ENCODE measurements at regions not wholly inside any gene's neighbourhood (a gene's known extent, or its start where the extent isn't known, plus 50 kb on each side); places are given as distances from the start of the nearest gene placed in this dataset.
A peak's percentile ranks its signal among the peaks of the same experiment; 100 is the strongest.

DNA sequence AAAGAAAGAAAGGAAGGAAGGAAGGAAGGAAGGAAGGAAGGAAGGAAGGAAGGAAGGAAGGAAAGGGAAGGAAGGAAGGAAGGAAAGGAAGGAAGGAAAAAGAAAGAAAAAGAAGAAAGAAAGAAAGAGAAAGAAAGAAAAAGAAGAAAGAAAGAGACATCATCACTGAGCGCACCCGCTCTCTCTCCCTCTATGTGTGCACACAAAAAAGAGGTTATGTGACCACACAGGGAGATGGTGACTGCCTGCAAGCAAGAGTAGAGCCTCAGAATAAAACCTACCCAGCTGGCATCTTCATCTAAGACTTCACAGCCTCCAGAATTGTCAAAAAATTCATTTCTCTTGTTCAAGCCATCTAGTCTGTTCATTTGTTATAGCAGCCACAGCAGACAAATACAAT lies 1307.4 kb upstream of the ACVR2A start:
- no peak for DNase-seq

DNA sequence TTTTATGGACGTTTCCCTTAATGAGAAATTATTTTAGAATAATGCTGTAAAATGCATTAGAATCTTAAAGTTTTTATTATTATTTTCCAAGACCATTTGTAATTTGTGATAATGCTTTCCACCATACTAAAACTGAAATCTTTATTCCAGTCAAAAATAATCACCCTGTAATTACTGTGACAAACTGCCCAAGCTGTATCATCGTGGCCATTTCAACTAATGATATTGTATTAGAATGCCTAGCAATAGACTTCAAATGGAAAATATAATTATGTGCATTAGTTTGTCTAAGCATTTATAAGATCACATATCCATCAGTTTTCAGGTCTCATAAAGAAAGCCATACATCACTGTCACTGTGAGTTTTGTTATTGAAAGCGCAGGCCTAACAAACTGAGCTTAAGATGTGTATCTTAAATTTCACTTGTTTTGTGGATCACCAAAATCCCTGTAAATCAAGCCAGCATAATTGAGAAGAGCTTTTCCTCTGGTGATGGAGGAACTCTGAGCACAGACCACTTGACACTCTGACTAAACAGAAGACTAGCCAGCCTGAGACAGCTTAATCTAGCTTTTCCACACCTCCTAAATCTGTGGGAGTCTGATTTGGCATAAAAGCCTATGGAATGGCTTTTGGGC lies 1312.2 kb upstream of the ACVR2A start:
- peak; percentile 2 for DNase-seq

- DNase-seq: no peak
These were observed 1312.8 kb upstream of the ACVR2A start for GRCh38 chr2:146532009-146532408.

- DNase-seq: no peak
These were observed 1313.9 kb upstream of the ACVR2A start for GRCh38 chr2:146530886-146531285.

DNA sequence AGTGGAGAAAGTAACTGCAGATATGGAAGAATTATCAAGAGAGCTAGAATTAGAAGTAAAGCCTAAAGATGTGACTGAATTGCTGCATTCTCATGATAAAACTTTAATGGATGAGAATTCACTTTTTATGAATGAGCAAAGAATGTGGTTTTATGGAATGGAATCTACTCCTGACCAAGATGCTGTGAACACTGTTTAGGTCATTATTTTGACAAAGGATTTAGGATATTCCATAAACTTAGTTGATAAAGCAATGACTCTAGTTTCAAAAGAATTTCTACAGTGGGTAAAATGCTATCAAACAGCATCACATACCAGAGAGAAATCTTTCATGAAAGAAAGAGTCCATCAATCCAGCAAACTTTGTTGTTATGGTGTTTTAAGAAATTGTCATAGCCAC lies 1317.7 kb upstream of the ACVR2A start:
- DNase-seq: no peak

- peak; percentile 0 for DNase-seq
These were observed 1321.6 kb upstream of the ACVR2A start for GRCh38 chr2:146523196-146523595.

GRCh38 chr2:146506851-146507250 lies 1338.0 kb upstream of the ACVR2A start:
- DNase-seq: peak; percentile 1

GRCh38 chr2:146503366-146503765 lies 1341.5 kb upstream of the ACVR2A start:
- DNase-seq: no peak

GRCh38 chr2:146496248-146496647 lies 1348.6 kb upstream of the ACVR2A start:
- DNase-seq: no peak

DNA sequence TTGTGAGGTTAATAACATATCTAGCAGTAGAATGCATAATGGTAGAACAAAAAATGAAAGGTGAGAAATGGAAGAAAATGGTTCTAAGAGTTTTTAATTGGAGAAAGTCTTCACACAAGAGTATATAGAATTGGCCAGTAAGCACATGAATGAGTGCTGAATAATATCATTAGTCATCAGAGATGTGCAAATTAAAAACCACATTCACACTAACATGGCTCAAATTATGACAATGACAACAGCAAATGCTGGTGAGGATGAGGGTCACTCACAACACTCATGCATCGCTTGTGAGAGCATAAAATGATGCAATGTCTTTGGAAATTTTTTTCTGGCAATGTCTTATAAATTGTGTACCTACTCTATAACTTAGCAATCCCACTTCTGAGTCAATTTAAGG lies 1355.4 kb upstream of the ACVR2A start:
- DNase-seq: no peak

DNA sequence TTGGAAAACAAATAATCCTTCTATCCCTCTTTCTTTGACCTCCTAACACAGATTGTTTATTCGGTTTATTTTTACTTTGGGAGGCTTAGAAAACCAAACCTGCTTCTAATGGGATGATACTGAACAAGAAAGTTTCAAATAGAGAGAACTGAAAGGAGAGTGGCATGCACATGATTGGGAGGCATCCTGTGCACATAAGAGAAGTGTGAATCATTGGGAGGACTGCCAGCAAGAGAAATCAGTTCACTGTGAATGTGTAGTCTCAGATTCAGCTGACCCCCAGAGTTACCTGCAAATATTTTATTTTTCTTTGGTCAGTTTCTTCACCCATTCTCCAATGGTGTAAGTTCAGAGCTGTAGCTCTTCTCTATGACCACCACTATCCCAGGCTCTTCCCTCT lies 1363.2 kb upstream of the ACVR2A start:
- no peak for DNase-seq

GRCh38 chr2:146477383-146477782 lies 1367.4 kb upstream of the ACVR2A start:
- no peak for DNase-seq

GRCh38 chr2:146468578-146468977 lies 1376.3 kb upstream of the ACVR2A start:
- DNase-seq: no peak

DNA sequence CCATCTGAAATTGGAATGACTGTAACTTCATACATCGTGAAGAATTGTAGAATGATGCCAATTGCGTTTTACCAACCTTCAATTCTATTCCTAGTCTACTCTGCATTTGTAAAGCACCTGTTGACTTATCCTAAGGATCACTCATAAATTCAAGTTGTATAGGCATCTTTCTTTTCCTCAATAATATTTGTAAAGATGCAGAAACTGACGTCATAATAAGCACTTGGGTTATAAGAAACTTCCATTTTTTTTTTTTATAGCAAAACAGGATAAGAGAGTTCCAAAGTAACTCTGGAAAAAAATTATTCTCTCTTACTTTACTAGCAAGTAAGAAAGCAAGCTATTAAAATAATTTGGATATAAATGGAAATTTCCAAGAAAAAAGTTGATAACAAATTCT lies 1377.4 kb upstream of the ACVR2A start:
- no peak for DNase-seq

DNA sequence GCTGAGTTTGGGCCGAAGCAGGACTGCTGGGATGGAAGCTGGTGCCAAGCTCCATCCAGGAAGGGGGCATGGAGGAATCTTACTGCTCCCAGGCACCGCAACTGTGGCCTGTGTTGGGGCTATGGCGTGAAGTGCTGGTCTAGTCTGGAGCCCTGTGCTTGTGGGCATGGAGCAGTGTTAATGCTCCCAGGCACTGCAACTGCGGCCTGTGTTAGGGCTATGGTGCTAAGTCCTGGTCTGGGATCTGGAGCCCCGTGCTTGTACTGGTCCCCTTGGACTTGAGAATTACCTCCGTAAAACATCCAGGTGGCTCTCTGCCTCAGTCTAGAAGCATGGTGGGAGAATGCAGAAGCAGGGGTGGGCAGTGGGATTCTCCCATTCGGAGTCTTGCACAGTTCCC lies 1379.4 kb upstream of the ACVR2A start:
- DNase-seq: no peak

DNA sequence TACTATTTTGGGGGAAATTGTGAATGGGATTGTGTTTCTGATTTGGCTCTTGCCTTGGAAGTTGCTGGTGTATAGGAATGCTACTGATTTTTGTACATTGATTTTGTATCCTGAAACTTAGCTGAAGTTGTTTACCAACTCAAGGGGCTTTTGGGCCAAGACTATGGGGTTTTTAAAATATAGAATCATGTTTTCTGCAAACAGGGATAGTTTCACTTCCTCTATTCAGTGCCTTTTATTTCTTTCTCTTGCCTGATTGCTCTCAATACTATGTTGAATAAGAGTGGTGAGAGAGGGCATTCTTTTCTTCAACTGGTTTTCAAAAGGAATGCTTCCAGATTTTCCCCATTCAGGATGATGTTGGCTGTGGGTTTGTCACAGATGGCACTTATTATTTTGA lies 1383.8 kb upstream of the ACVR2A start:
- DNase-seq: no peak

- no peak for DNase-seq
These were observed 1386.2 kb upstream of the ACVR2A start for GRCh38 chr2:146458585-146458984.

DNA sequence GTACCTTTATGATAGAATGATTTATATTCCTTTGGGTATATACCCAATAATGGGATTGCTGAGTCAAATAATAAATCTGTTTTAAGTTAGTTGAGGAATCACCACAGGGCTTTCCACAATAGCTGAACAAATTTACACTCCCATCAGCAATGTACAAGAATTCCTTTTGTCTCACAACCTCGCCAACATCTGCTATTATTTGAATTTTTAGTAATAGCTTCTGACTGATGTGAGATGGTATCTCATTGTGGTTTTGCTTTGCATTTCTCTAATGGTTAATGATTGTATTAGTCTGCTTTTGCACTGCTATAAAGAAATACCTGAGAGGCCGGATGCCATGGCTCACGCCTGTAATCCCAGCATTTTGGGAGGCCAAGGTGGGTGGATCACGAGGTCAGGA lies 1387.6 kb upstream of the ACVR2A start:
- no peak for DNase-seq

DNA sequence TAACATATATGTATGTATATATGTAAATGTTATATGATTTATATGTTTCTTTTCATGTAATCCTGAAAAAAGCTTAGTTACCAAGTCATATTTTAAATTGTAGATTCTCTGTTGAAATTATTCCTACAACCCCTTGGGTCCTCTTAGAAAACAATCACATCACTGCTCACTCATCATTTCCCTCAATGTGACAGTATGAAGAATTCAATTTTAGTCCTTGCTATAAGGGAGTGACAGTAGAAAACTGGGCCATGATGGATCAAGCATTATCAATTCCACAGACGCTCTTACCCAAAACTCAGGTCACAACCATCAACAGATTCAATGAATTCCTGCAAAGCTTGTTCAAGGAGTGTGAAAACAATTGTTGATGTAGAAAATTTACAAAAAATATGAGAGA lies 1389.5 kb upstream of the ACVR2A start:
- DNase-seq: no peak

GRCh38 chr2:146451972-146452371 lies 1392.9 kb upstream of the ACVR2A start:
- DNase-seq: no peak

- no peak for DNase-seq
These were observed 1394.7 kb upstream of the ACVR2A start for GRCh38 chr2:146450131-146450530.

DNA sequence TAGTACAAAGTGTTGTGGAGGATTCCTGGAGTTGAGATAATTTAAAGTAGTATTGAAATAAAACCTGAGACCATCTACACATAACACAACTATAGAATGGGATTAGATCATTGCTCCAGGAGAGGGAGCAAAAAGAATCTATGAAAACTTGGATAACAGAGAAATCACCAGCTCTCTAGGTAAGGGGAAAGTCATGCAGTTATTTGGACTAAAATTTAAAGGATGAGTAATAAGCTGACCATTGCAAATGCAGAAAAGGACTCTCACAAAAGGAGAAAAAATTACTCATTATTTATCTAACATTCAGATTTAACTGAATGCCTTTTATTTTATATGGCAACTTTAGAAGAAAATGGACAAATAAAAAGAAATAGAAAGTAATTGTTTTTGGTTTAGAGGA lies 1399.8 kb upstream of the ACVR2A start:
- no peak for DNase-seq

DNA sequence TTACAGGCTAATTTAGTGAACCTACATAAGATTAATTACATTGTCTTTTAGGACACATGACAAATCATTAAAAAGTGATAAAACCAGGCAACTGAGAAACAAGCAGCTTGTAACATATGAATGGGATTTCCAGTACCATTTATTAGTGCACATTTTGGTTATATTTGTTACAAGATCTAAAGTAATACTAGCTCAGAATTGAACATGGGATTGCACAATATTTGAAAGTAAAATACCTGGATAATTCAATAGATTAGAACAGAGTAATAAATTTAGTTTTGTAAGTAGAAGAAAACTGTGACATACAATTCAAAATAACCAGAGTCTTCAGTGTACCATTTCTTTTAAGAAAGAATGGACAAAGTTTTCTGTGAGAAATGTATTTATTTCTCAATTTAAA lies 1400.7 kb upstream of the ACVR2A start:
- no peak for DNase-seq

- no peak for DNase-seq
These were observed 1406.6 kb upstream of the ACVR2A start for GRCh38 chr2:146438246-146438645.

DNA sequence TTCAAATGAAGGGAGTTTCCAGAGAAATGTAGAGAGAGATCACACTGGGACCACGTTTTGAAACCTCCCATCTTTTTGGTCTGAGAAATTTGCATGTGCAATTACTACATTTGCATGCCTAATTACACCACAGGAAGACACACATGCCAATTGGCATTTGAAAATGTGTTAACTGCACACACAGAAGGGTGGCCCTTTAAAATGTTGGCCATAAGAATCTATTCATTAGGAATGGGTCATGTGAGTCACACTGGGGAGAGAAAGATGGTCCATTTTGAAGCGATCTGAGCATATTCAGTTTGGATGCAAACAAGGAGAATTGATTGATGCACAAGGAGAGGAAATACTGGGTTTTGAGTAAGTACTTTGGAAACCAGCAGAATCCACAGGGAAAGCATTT lies 1407.1 kb upstream of the ACVR2A start:
- DNase-seq: no peak

All from NCI-H146 (cell line).